Renal cortical epithelial cell (primary cell): ENCODE measurements at regions not wholly inside any gene's neighbourhood (a gene's known extent, or its start where the extent isn't known, plus 50 kb on each side); places are given as distances from the start of the nearest gene placed in this dataset.
"Not testable (repeated sequence)": the region's sequence is repeated elsewhere in the genome, so short reads cannot be mapped to it uniquely, and the experiment has no call there.

Experiments
- DNase-seq: peaks from one replicate; pipeline ENCODE4 v3.0.0-alpha.2; 2011; ENCODE audit warnings: low read depth

- not testable (repeated sequence) for DNase-seq
These were observed 53.5 kb upstream of the JADE2 start for GRCh38 chr5:134471858-134472449.

GRCh38 chr5:134468921-134469400, 56.5 kb upstream of the JADE2 start:
- no peak for DNase-seq

- DNase-seq: no peak
These were observed 55.5 kb upstream of the CDKN2AIPNL start for GRCh38 chr5:134467231-134467630.

- peak; percentile 89 for DNase-seq
These were observed 54.8 kb upstream of the CDKN2AIPNL start for GRCh38 chr5:134466241-134467069.

- peak; percentile 84 for DNase-seq
These were observed 54.1 kb upstream of the CDKN2AIPNL start for GRCh38 chr5:134465816-134466240.

- no peak for DNase-seq
These were observed 53.5 kb upstream of the CDKN2AIPNL start for GRCh38 chr5:134464988-134465815.

GRCh38 chr5:134463991-134464760, 52.5 kb upstream of the CDKN2AIPNL start:
- DNase-seq: peak; percentile 23

GRCh38 chr5:134463176-134463720, 51.6 kb upstream of the CDKN2AIPNL start:
- no peak for DNase-seq

GRCh38 chr5:134462761-134463160, 51.1 kb upstream of the CDKN2AIPNL start:
- DNase-seq: no peak

GRCh38 chr5:134462047-134462575, 50.4 kb upstream of the CDKN2AIPNL start:
- no peak for DNase-seq
